ENCODE measurements at regions not wholly inside any gene's neighbourhood (a gene's known extent, or its start where the extent isn't known, plus 50 kb on each side); places are given as distances from the start of the nearest gene placed in this dataset.

DNA sequence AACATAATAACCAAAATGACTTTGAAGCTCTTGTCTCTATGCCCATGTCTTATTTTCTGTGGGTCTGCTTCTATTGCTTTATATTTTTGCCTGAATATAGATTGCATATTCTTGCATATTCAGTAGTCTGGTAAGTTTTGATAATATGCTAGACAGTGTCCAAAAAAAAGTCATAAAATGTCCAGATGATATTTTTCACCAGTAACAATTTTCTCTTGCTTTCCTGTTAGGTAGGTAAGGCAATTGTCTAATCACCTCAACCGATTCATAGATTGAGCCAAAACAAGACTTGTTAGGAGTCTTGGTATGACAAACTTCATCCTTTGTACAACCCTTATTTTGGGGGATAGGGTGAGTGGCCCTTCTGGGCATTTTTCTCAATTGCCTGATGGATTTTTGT is 277.0 kb upstream of the NRP1 start:
- TF ChIP-seq POLR2A (IDR thresholded peaks at IDR 0.05) = no peak
- TF ChIP-seq, protein P1, sequence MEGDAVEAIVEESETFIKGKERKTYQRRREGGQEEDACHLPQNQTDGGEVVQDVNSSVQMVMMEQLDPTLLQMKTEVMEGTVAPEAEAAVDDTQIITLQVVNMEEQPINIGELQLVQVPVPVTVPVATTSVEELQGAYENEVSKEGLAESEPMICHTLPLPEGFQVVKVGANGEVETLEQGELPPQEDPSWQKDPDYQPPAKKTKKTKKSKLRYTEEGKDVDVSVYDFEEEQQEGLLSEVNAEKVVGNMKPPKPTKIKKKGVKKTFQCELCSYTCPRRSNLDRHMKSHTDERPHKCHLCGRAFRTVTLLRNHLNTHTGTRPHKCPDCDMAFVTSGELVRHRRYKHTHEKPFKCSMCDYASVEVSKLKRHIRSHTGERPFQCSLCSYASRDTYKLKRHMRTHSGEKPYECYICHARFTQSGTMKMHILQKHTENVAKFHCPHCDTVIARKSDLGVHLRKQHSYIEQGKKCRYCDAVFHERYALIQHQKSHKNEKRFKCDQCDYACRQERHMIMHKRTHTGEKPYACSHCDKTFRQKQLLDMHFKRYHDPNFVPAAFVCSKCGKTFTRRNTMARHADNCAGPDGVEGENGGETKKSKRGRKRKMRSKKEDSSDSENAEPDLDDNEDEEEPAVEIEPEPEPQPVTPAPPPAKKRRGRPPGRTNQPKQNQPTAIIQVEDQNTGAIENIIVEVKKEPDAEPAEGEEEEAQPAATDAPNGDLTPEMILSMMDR (IDR thresholded peaks at IDR 0.05) = no peak

Measured in adrenal gland (tissue), 5 donors.